Thyroid gland (tissue), 4 donors: ENCODE measurements at regions not wholly inside any gene's neighbourhood (a gene's known extent, or its start where the extent isn't known, plus 50 kb on each side); places are given as distances from the start of the nearest gene placed in this dataset.

Experiments used
- DNase-seq, 2 donors: peaks; one replicate each; pipeline ENCODE4 v3.0.0-alpha.2; 2019
- H3K27ac ChIP-seq, 3 donors: fragments of 200-600 bp; sonication (generic); 1 replicate in 2 of 3; 2 replicates in 1 of 3; pipeline ENCODE4 v1.5.1; 2016 to 2019; ENCODE audit warnings: mild to moderate bottlenecking in 1 of 3, moderate library complexity in 1 of 3
- H3K27me3 ChIP-seq: fragments of 200-600 bp; sonication (generic); one replicate; pipeline ENCODE4 v1.5.1; 2019
- H3K36me3 ChIP-seq, 2 donors: fragments of 200-600 bp; sonication (generic); one replicate each; pipeline ENCODE4 v1.5.1; 2016 to 2019
- H3K4me1 ChIP-seq, 2 donors: fragments of 200-600 bp; sonication (generic); one replicate each; pipeline ENCODE4 v1.5.1; 2017 to 2019
- H3K4me3 ChIP-seq, 3 donors: fragments of 200-600 bp; sonication (generic); replicated peaks in 1 of 3; 1 replicate in 2 of 3; 2 replicates in 1 of 3; pipeline ENCODE4 v1.5.1; 2016; ENCODE audit warnings: mild to moderate bottlenecking in 1 of 3
- H3K9me3 ChIP-seq: fragments of 200-600 bp; sonication (generic); one replicate; pipeline ENCODE4 v1.5.1; 2017
- POLR2A ChIP-seq, 2 donors: fragments of 450-650 bp; IDR thresholded peaks; one replicate each; pipeline ENCODE4 v1.6.1; 2017; ENCODE audit warnings: antibody characterized with exemption in 2 of 2, mild to moderate bottlenecking in 2 of 2, moderate library complexity in 1 of 2
- WGBS, 2 donors: methylation state at CpG; one replicate each; pipeline ENCODE4 v1.1.5; 2017; 5-methylcytosine and 5-hydroxymethylcytosine counted together
- intact Hi-C: fragments of 100-400 bp; cut with DNase I; formaldehyde crosslinking; loops from one replicate; pipeline ENCODE4 v1.15.1; 2023
- TF ChIP-seq, protein P1 (sequence below), 6 experiments: fragments of 200-600 bp in 3 of 6; fragments of 450-650 bp in 3 of 6; sonication (generic) in 3 of 6; IDR thresholded peaks; one replicate each; pipeline ENCODE4 v1.5.1; 2016 to 2019; ENCODE audit warnings: antibody characterized with exemption in 6 of 6, mild to moderate bottlenecking in 2 of 6, inconsistent platforms in 1 of 6, moderate library complexity in 1 of 6

GRCh38 chr1:106515375-106515774, 541.1 kb upstream of the PRMT6 start:
- TF ChIP-seq, protein P1, sequence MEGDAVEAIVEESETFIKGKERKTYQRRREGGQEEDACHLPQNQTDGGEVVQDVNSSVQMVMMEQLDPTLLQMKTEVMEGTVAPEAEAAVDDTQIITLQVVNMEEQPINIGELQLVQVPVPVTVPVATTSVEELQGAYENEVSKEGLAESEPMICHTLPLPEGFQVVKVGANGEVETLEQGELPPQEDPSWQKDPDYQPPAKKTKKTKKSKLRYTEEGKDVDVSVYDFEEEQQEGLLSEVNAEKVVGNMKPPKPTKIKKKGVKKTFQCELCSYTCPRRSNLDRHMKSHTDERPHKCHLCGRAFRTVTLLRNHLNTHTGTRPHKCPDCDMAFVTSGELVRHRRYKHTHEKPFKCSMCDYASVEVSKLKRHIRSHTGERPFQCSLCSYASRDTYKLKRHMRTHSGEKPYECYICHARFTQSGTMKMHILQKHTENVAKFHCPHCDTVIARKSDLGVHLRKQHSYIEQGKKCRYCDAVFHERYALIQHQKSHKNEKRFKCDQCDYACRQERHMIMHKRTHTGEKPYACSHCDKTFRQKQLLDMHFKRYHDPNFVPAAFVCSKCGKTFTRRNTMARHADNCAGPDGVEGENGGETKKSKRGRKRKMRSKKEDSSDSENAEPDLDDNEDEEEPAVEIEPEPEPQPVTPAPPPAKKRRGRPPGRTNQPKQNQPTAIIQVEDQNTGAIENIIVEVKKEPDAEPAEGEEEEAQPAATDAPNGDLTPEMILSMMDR (IDR thresholded peaks at IDR 0.05): no peak
- DNase-seq: no peak
- Histone ChIP-seq H3K36me3 (no peaks in the 10 kb centered on the region), H3K27me3 (no peaks in the 10 kb centered on the region), H3K27ac (no peak overlapping the region), H3K4me1 (no peaks in the 10 kb centered on the region), H3K9me3 (no peaks in the 10 kb centered on the region), H3K4me3 (no peak overlapping the region)
- intact Hi-C loops: no loop called here
- 53 to 54% methylated on average over 3 of the region's 3 CpGs for WGBS, 2 donors

DNA sequence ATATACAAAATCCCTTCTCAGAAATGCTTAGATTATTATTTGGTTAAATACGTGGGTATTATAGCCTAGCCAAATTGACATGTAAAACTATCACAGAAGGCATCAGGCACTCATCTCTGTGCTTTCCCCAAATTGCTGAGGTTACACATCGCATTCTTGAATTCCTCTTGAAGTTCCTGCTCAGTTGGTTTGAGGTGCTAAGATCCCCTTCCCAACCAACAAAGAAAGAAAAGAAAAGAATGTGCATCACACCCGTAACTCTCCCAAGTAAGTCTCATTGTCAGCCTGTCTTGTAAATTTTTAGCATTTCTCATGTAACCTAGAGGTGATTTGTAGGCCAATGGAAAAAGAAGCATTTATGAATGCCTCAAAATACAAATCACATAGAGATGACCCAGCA, 539.2 kb upstream of the PRMT6 start:
- intact Hi-C loops: no loop called here
- H3K27me3 ChIP-seq: no peaks in the 10 kb centered on the region
- no peak overlapping the region for H3K27ac ChIP-seq
- no peaks in the 10 kb centered on the region for H3K9me3 ChIP-seq
- no peak overlapping the region for H3K4me3 ChIP-seq
- no peaks in the 10 kb centered on the region for H3K36me3 ChIP-seq
- no peak for DNase-seq
- TF ChIP-seq, protein P1 (IDR thresholded peaks at IDR 0.05): no peak
- no peak for TF ChIP-seq POLR2A (IDR thresholded peaks at IDR 0.05)
- WGBS, 2 donors: 80 to 91% methylated on average over 3 of the region's 3 CpGs
- no peaks in the 10 kb centered on the region for H3K4me1 ChIP-seq

- Histone ChIP-seq H3K36me3 (no peaks in the 10 kb centered on the region), H3K27me3 (no peaks in the 10 kb centered on the region), H3K4me3 (no peak overlapping the region), H3K9me3 (no peaks in the 10 kb centered on the region), H3K27ac (no peak overlapping the region), H3K4me1 (no peaks in the 10 kb centered on the region)
- 49 to 50% methylated on average over 6 of the region's 6 CpGs for WGBS, 2 donors
- no peak for DNase-seq
- intact Hi-C loops: no loop called here
- no peak for TF ChIP-seq POLR2A (IDR thresholded peaks at IDR 0.05)
Measured at GRCh38 chr1:106523497-106523896, 533.0 kb upstream of the PRMT6 start.

- WGBS, 2 donors: 83 to 97% methylated on average over 3 of the region's 3 CpGs
- H3K36me3 ChIP-seq: no peaks in the 10 kb centered on the region
- H3K27ac ChIP-seq: no peak overlapping the region
- TF ChIP-seq, protein P1 (IDR thresholded peaks at IDR 0.05): no peak
- no peak for TF ChIP-seq POLR2A (IDR thresholded peaks at IDR 0.05)
- no peak overlapping the region for H3K4me3 ChIP-seq
- no peak for DNase-seq
- no peaks in the 10 kb centered on the region for H3K9me3 ChIP-seq
- no peaks in the 10 kb centered on the region for H3K27me3 ChIP-seq
- H3K4me1 ChIP-seq: no peaks in the 10 kb centered on the region
- intact Hi-C loops: no loop called here
Measured at GRCh38 chr1:106524631-106525030, 531.8 kb upstream of the PRMT6 start.

- no peak for DNase-seq
- H3K27me3 ChIP-seq: no peaks in the 10 kb centered on the region
- TF ChIP-seq, protein P1 (IDR thresholded peaks at IDR 0.05): no peak
- no peak for TF ChIP-seq POLR2A (IDR thresholded peaks at IDR 0.05)
- H3K27ac ChIP-seq: no peak overlapping the region
- H3K9me3 ChIP-seq: no peaks in the 10 kb centered on the region
- no peaks in the 10 kb centered on the region for H3K36me3 ChIP-seq
- 69 to 84% methylated on average over 2 of the region's 2 CpGs for WGBS, 2 donors
- intact Hi-C loops: no loop called here
- no peaks in the 10 kb centered on the region for H3K4me1 ChIP-seq
- H3K4me3 ChIP-seq: no peak overlapping the region
Measured at GRCh38 chr1:106526650-106527049, 529.8 kb upstream of the PRMT6 start.

- TF ChIP-seq POLR2A (IDR thresholded peaks at IDR 0.05): no peak
- TF ChIP-seq, protein P1 (IDR thresholded peaks at IDR 0.05): no peak
- Histone ChIP-seq H3K4me3 (no peak overlapping the region), H3K9me3 (no peaks in the 10 kb centered on the region), H3K27me3 (no peaks in the 10 kb centered on the region), H3K36me3 (no peaks in the 10 kb centered on the region), H3K27ac (no peak overlapping the region), H3K4me1 (no peaks in the 10 kb centered on the region)
- 49 to 63% methylated on average over 2 of the region's 2 CpGs for WGBS, 2 donors
- no peak for DNase-seq
- intact Hi-C loops: no loop called here
Measured at GRCh38 chr1:106534612-106535011, 521.9 kb upstream of the PRMT6 start.
